RWPE1 (cell line): ENCODE measurements at regions not wholly inside any gene's neighbourhood (a gene's known extent, or its start where the extent isn't known, plus 50 kb on each side); places are given as distances from the start of the nearest gene placed in this dataset.

Experiments
- CTCF ChIA-PET: fragments of 350-600 bp; sonication (Branson Sonifier 250); formaldehyde crosslinking; extraction: SDS; loops from one replicate; lab custom pipeline; 2021; lab: Yijun Ruan, JAX
- POLR2A ChIA-PET: fragments of 400-600 bp; formaldehyde crosslinking; extraction: SDS; loops from one replicate; lab custom pipeline; 2020; ENCODE audit warnings: antibody characterized with exemption; ENCODE audit not compliant: low non-redundant PET; lab: Yijun Ruan, JAX
- DNase-seq: peaks from one replicate; pipeline ENCODE4 v3.0.0; 2012; ENCODE audit warnings: low spot score
- H3K27ac ChIP-seq: fragments of 450-650 bp; 2 replicates; pipeline ENCODE4 v1.5.1; 2017
- CTCF ChIP-seq: fragments of 450-650 bp; conservative IDR thresholded peaks from 2 replicates; pipeline ENCODE4 v1.5.1; 2017; ENCODE audit warnings: low read depth, mild to moderate bottlenecking

DNA sequence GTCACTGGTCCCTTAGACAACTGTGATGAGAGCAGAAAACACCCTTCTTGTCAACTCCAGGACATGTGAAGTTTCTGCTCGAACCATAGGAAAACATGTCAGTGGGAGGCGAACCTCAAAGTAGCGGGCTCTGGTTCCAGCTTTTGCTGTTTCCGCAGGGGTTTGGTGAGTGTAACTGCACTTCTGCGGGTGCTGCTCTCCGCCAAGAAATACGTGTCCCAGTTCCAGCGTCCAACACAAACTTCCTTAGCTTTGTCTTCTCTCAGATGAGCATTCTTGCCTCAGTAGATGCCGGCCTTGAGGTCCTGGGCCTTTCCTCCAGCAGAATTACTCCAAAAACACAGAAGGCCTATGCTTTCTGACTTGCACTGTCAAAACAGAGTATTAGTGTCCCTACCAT, 156.3 kb downstream of the FNDC1 start:
- no peak for TF ChIP-seq CTCF
- ChIA-PET CTCF (no interaction called here), POLR2A (no interaction called here)

DNA sequence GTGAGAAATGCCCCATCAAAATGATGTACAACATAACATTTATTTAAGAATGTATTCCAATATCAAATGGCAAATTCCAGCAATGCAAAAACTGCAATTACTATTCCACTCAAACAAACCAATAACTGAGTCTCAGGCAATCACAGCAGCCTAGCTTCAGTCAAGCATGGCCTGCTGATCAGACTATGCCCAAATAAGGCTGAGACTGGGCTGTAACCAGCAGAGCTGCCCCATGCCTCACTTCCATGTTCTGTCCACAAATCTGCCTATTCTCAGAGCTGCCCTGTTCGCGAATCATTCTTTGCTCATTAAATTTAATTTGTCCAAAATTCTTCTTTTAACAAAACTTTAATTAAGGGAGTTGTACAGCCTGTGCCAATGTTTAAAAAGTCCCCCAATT, 155.4 kb downstream of the FNDC1 start:
- no peak overlapping the region for H3K27ac ChIP-seq
- POLR2A ChIA-PET, result no interaction called here
- TF ChIP-seq CTCF, result no peak
- no peak for DNase-seq
- CTCF ChIA-PET, result interaction anchor here (1.1 kb wide), 1 partner anchor 150 kb away, joined by 3 read pairs; no protein-coding TSS in a partner anchor

More for the DNA sequence above, 156.3 kb downstream of the FNDC1 start:
- no peak overlapping the region for H3K27ac ChIP-seq
- DNase-seq, result no peak
